ENCODE measurements at regions not wholly inside any gene's neighbourhood (a gene's known extent, or its start where the extent isn't known, plus 50 kb on each side); places are given as distances from the start of the nearest gene placed in this dataset.

DNA sequence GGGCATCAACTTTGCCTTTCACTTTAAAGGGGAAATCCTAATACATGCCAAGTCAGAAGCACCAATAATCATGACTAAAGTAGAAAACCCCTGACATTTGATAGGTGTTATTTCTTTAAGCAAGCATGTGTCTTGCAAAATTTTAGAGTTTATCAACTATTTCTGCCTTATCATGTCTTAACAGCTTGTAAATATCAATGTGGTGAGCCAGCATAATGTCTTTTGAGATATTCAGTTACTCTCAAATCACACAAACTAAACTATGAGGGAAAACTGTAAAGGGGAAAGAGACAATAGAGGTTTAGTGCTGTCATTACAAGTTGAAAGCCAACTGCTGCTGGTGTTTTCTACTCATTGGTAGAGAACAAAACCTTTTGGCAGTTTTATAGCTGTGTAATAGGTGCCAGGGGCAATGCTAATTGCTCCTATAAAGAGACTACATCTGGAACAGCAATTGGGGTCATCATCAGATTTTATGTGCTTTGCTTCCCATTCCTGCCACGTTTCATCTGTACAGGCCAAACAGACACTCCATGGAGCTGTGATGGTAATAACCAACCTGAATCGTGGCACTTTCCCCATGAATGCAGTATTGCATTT is 1027.4 kb downstream of the FSCB start:
- TF ChIP-seq EP300 (IDR thresholded peaks at IDR 0.05): no peak
- no peak for TF ChIP-seq CTCF (IDR thresholded peaks at IDR 0.05)
- TF ChIP-seq POLR2A (IDR thresholded peaks at IDR 0.05): no peak
- DNase-seq (ENCODE audit: low spot score in 2 of 2): no peak
- 8 to 19% methylated on average over 2 of the region's 2 CpGs for WGBS, 2 donors

GRCh38 chr14:43476822-43477221 is 1030.3 kb downstream of the FSCB start:
- H3K36me3 ChIP-seq: no peaks in the 10 kb centered on the region
- H3K4me1 ChIP-seq: no peaks in the 10 kb centered on the region
- no peak for TF ChIP-seq CTCF (IDR thresholded peaks at IDR 0.05)
- TF ChIP-seq POLR2A (IDR thresholded peaks at IDR 0.05): no peak
- TF ChIP-seq EP300 (IDR thresholded peaks at IDR 0.05): no peak
- 91 to 93% methylated on average over 2 of the region's 2 CpGs for WGBS, 2 donors
- no peaks in the 10 kb centered on the region for H3K27me3 ChIP-seq
- no peak overlapping the region for H3K4me3 ChIP-seq
- no peak for DNase-seq (ENCODE audit: low spot score in 2 of 2)
- H3K9me3 ChIP-seq: no peaks in the 10 kb centered on the region
- H3K27ac ChIP-seq: no peak overlapping the region

More for the DNA sequence above, 1027.4 kb downstream of the FSCB start:
- H3K4me3 ChIP-seq: no peak overlapping the region
- no peaks in the 10 kb centered on the region for H3K4me1 ChIP-seq
- no peak overlapping the region for H3K27ac ChIP-seq
- no peaks in the 10 kb centered on the region for H3K36me3 ChIP-seq
- H3K27me3 ChIP-seq: no peaks in the 10 kb centered on the region
- H3K9me3 ChIP-seq: no peaks in the 10 kb centered on the region

DNA sequence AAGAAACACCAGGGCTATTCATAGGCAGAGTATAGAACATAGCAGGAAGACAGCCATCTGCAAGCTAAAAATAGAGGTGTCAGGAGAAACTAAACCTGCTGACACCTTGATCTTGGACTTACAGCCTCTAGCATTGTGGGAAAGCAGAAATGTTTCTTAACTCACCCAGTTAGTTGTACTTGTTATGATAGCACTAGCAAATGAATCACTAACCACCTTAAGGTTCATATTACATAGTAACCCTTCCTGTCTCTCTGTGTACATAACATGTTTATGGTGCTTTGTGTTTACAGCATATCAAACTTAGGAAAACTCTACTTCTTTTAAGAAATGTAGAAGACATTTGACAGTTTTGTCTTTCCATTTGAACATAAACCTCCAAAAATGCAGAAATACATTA is 1031.3 kb downstream of the FSCB start:
- Histone ChIP-seq H3K27me3 (no peaks in the 10 kb centered on the region), H3K27ac (no peak overlapping the region), H3K4me3 (no peak overlapping the region), H3K36me3 (no peaks in the 10 kb centered on the region), H3K4me1 (no peaks in the 10 kb centered on the region), H3K9me3 (no peaks in the 10 kb centered on the region)
- DNase-seq (ENCODE audit: low spot score in 2 of 2): no peak
- TF ChIP-seq POLR2A (IDR thresholded peaks at IDR 0.05) (no peak), EP300 (IDR thresholded peaks at IDR 0.05) (no peak)

DNA sequence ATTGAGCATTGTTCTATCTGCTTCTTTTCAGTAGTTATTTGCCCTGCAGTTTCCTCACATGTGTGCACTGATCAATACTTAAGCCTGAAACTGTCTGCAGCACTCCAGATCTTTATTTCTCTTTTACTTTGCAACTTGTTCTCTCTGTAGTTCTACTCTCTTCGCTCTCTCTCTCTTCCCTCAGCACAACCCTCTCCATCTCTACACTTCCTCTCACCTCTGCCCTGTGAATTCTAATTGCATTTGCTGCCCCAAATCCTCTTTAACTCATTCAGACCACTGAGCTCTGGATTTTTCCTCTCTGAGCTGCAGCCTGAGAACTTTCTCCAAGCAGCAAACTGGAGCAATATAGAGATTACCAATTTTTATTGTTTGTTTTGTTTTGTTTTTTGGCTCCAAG is 1035.5 kb downstream of the FSCB start:
- DNase-seq (ENCODE audit: low spot score in 2 of 2): no peak
- Histone ChIP-seq H3K4me1 (no peaks in the 10 kb centered on the region), H3K36me3 (no peaks in the 10 kb centered on the region), H3K27ac (no peak overlapping the region), H3K9me3 (no peaks in the 10 kb centered on the region), H3K27me3 (no peaks in the 10 kb centered on the region), H3K4me3 (no peak overlapping the region)
- WGBS, 2 donors: 42 to 53% methylated on average over 1 of the region's 1 CpG
- TF ChIP-seq POLR2A (IDR thresholded peaks at IDR 0.05) (no peak), EP300 (IDR thresholded peaks at IDR 0.05) (no peak), CTCF (IDR thresholded peaks at IDR 0.05) (no peak)

DNA sequence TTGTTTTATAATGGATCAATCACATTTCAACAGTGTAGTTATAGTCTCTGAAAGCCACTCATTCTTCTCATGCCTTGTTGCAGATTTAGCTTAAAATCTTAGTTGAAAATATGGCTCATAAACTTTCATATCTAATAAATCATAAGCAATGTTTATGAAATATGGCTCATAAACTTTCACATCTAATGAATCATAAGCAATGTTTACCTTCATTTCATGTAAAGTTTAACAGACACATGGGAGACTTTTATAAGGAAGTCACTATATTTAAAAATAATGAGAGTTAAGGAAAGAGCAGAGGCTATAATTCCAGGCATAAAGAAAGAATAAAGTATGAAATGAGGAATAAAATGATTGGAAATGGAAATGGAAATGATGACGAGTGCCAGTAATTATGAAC is 1042.1 kb downstream of the FSCB start:
- H3K9me3 ChIP-seq: no peaks in the 10 kb centered on the region
- H3K27me3 ChIP-seq: no peaks in the 10 kb centered on the region
- H3K27ac ChIP-seq: no peak overlapping the region
- DNase-seq (ENCODE audit: low spot score in 2 of 2): no peak
- WGBS, 2 donors: 81 to 91% methylated on average over 1 of the region's 1 CpG
- H3K4me3 ChIP-seq: no peak overlapping the region
- H3K36me3 ChIP-seq: no peaks in the 10 kb centered on the region
- TF ChIP-seq CTCF (IDR thresholded peaks at IDR 0.05) (no peak), EP300 (IDR thresholded peaks at IDR 0.05) (no peak), POLR2A (IDR thresholded peaks at IDR 0.05) (no peak)
- no peaks in the 10 kb centered on the region for H3K4me1 ChIP-seq

- WGBS, 2 donors: 56 to 65% methylated on average over 5 of the region's 5 CpGs
- Histone ChIP-seq H3K4me3 (no peak overlapping the region), H3K27ac (no peak overlapping the region), H3K36me3 (no peaks in the 10 kb centered on the region), H3K4me1 (no peaks in the 10 kb centered on the region), H3K27me3 (no peaks in the 10 kb centered on the region), H3K9me3 (peaks cover 0 to 10% (median 0%) of the 10 kb centered on the region in 4 donors)
- TF ChIP-seq POLR2A (IDR thresholded peaks at IDR 0.05): no peak
- no peak for TF ChIP-seq EP300 (IDR thresholded peaks at IDR 0.05)
- no peak for TF ChIP-seq CTCF (IDR thresholded peaks at IDR 0.05)
- no peak for DNase-seq (ENCODE audit: low spot score in 2 of 2)
Observed at GRCh38 chr14:43449291-43449690, 1057.8 kb downstream of the FSCB start.
